ENCODE measurements at regions not wholly inside any gene's neighbourhood (a gene's known extent, or its start where the extent isn't known, plus 50 kb on each side); places are given as distances from the start of the nearest gene placed in this dataset.

DNA sequence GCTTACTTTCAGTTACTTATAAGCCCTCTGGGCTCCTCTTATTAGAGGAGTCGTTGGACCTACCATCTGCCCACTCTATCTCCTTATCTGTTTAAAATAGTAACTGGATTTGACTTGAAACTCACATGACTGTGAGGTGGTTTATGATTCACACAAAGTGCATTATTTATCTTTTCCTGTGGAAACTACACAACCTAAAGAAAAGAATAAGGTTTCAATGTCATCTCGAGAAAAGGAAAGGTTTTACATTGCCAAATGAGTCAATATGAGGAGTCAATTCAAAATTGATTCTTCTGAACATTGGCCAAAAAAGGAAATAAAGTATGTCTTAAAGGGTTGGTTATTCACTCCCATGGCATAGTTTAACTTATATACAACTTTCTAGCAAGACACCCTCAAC lies 225.0 kb upstream of the G2E3 start:
- TF ChIP-seq FOXP2 (optimal IDR thresholded peaks at IDR 0.05; ENCODE audit: borderline replicate concordance, extremely low read depth, extremely low read length, insufficient read depth): no peak
- TF ChIP-seq, protein P1, sequence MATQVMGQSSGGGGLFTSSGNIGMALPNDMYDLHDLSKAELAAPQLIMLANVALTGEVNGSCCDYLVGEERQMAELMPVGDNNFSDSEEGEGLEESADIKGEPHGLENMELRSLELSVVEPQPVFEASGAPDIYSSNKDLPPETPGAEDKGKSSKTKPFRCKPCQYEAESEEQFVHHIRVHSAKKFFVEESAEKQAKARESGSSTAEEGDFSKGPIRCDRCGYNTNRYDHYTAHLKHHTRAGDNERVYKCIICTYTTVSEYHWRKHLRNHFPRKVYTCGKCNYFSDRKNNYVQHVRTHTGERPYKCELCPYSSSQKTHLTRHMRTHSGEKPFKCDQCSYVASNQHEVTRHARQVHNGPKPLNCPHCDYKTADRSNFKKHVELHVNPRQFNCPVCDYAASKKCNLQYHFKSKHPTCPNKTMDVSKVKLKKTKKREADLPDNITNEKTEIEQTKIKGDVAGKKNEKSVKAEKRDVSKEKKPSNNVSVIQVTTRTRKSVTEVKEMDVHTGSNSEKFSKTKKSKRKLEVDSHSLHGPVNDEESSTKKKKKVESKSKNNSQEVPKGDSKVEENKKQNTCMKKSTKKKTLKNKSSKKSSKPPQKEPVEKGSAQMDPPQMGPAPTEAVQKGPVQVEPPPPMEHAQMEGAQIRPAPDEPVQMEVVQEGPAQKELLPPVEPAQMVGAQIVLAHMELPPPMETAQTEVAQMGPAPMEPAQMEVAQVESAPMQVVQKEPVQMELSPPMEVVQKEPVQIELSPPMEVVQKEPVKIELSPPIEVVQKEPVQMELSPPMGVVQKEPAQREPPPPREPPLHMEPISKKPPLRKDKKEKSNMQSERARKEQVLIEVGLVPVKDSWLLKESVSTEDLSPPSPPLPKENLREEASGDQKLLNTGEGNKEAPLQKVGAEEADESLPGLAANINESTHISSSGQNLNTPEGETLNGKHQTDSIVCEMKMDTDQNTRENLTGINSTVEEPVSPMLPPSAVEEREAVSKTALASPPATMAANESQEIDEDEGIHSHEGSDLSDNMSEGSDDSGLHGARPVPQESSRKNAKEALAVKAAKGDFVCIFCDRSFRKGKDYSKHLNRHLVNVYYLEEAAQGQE (IDR thresholded peaks at IDR 0.05; ENCODE audit: insufficient read depth in 1 of 2, low read depth in 2 of 2, low read length in 2 of 2): no peak
- no peak for TF ChIP-seq SIN3A (IDR thresholded peaks at IDR 0.05; ENCODE audit: borderline replicate concordance, insufficient read depth, low read length)
- TF ChIP-seq TAF1 (IDR thresholded peaks at IDR 0.05; ENCODE audit: borderline replicate concordance, insufficient read depth, low read length): no peak
- no peak for TF ChIP-seq POLR2AphosphoS5 (IDR thresholded peaks at IDR 0.05; ENCODE audit: low read depth, low read length)

DNA sequence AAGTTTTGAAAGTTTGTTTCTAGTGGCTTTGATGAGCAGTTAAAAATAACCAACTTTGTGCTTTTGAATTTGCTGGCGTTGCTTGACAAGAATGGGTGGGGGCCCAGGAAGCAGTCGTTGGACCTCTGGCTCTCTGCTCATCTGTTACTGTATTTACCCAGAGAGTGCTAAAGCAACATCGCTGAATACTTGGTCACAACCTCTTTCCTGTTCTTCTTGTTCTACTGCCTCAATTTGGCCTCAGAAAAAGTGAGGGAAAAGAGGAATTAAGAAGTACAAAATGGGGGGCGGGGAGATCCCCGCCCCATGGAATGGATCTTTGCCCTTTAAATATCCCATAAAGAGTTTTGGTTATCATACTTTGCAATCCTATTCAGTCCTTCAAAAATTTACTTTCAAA lies 221.5 kb upstream of the G2E3 start:
- no peak for TF ChIP-seq POLR2AphosphoS5 (IDR thresholded peaks at IDR 0.05; ENCODE audit: low read depth, low read length)
- TF ChIP-seq FOXP2 (optimal IDR thresholded peaks at IDR 0.05; ENCODE audit: borderline replicate concordance, extremely low read depth, extremely low read length, insufficient read depth): no peak
- no peak for TF ChIP-seq SIN3A (IDR thresholded peaks at IDR 0.05; ENCODE audit: borderline replicate concordance, insufficient read depth, low read length)
- TF ChIP-seq, protein P1 (IDR thresholded peaks at IDR 0.05; ENCODE audit: insufficient read depth in 1 of 2, low read depth in 2 of 2, low read length in 2 of 2): no peak
- no peak for TF ChIP-seq TAF1 (IDR thresholded peaks at IDR 0.05; ENCODE audit: borderline replicate concordance, insufficient read depth, low read length)

DNA sequence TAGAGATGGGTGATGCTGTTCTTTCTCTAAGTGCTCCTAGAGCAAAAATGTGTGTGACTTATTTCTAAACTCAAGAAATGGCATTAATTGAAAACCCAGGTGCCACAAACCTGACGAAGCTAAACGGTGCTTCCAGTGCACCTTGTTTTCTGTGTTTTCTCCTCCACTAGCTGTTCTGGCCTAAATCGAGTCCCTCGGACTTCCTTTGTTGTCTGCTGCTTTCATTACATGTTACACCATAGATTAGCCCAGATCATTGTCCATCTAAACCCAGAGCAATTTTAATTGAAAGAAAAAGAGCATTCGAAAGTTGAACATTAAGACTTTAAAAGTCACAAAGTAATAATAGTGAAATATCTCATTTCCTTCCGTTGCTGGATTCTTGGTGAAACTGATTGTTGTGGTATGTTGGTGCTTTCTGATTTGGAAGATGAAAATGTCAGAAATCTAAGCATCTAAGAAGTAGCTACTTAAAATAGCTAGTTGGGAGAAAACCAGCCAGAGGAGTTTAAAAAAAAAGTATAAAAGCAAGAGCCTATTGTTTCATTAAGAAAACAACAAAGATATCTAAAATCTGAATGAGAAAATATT lies 219.6 kb upstream of the G2E3 start:
- TF ChIP-seq SIN3A (IDR thresholded peaks at IDR 0.05; ENCODE audit: borderline replicate concordance, insufficient read depth, low read length) (no peak), TAF1 (IDR thresholded peaks at IDR 0.05; ENCODE audit: borderline replicate concordance, insufficient read depth, low read length) (no peak), POLR2AphosphoS5 (IDR thresholded peaks at IDR 0.05; ENCODE audit: low read depth, low read length) (no peak), FOXP2 (optimal IDR thresholded peaks at IDR 0.05; ENCODE audit: borderline replicate concordance, extremely low read depth, extremely low read length, insufficient read depth) (no peak)
- TF ChIP-seq, protein P1 (IDR thresholded peaks at IDR 0.05; ENCODE audit: insufficient read depth in 1 of 2, low read depth in 2 of 2, low read length in 2 of 2): no peak

DNA sequence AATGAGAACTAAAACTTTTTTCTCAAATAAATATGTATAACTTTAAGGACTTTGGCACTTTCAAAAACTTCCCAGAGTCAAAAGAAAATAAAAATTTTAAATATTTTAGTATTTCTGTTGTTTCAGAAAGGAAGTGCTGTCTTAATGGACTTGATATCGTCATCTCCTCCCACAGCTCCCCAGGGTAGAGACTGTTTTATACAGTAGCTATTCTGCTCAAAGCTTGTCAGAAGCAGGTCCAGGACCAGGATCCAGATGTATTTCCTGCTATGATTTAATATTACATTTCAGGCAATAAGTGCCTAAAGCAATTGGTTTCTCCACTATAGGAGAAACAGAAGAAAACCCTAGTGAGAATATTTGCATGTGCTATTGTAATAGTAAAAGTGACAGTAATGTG lies 218.5 kb upstream of the G2E3 start:
- TF ChIP-seq, protein P1 (IDR thresholded peaks at IDR 0.05; ENCODE audit: insufficient read depth in 1 of 2, low read depth in 2 of 2, low read length in 2 of 2): no peak
- TF ChIP-seq TAF1 (IDR thresholded peaks at IDR 0.05; ENCODE audit: borderline replicate concordance, insufficient read depth, low read length): no peak
- no peak for TF ChIP-seq FOXP2 (optimal IDR thresholded peaks at IDR 0.05; ENCODE audit: borderline replicate concordance, extremely low read depth, extremely low read length, insufficient read depth)
- no peak for TF ChIP-seq POLR2AphosphoS5 (IDR thresholded peaks at IDR 0.05; ENCODE audit: low read depth, low read length)
- TF ChIP-seq SIN3A (IDR thresholded peaks at IDR 0.05; ENCODE audit: borderline replicate concordance, insufficient read depth, low read length): no peak
